Esophagus muscularis mucosa (tissue), 4 donors: ENCODE measurements at regions not wholly inside any gene's neighbourhood (a gene's known extent, or its start where the extent isn't known, plus 50 kb on each side); places are given as distances from the start of the nearest gene placed in this dataset.

Source experiments
- DNase-seq: peaks from one replicate; pipeline ENCODE4 v3.0.0-alpha.2; 2017; ENCODE audit errors: extremely low spot score
- H3K27ac ChIP-seq, 4 donors: fragments of 200-600 bp; sonication (generic); replicated peaks in 1 of 4; 1 replicate in 3 of 4; 2 replicates in 1 of 4; pipeline ENCODE4 v1.5.1; 2016 to 2019; ENCODE audit warnings: mild to moderate bottlenecking in 1 of 4
- H3K27me3 ChIP-seq, 4 donors: fragments of 200-600 bp; sonication (generic); one replicate each; pipeline versions ENCODE4 v1.5.1 to v1.6.0; 2016 to 2019
- H3K36me3 ChIP-seq, 4 donors: fragments of 200-600 bp; sonication (generic); one replicate each; pipeline ENCODE4 v1.5.1; 2016 to 2019
- H3K4me1 ChIP-seq, 4 donors: fragments of 200-600 bp; sonication (generic); one replicate each; pipeline ENCODE4 v1.5.1; 2016 to 2019
- H3K4me3 ChIP-seq, 4 donors: fragments of 200-600 bp; sonication (generic); 1 replicate in 2 of 4; 2 replicates in 2 of 4; pipeline ENCODE4 v1.5.1; 2016 to 2019; ENCODE audit warnings: mild to moderate bottlenecking in 4 of 4, moderate library complexity in 1 of 4
- H3K9me3 ChIP-seq, 4 donors: fragments of 200-600 bp; sonication (generic); 1 replicate in 3 of 4; 2 replicates in 1 of 4; pipeline ENCODE4 v1.5.1; 2016 to 2019
- EP300 ChIP-seq: sonication (generic); formaldehyde crosslinking; IDR thresholded peaks from one replicate; pipeline ENCODE4 v1.6.1; 2017; ENCODE audit warnings: antibody characterized with exemption
- POLR2A ChIP-seq: fragments of 450-650 bp; IDR thresholded peaks from one replicate; pipeline ENCODE4 v1.6.1; 2017; ENCODE audit warnings: antibody characterized with exemption, moderate library complexity, mild to moderate bottlenecking, low read depth
- POLR2AphosphoS5 ChIP-seq, 2 donors: sonication (generic); formaldehyde crosslinking; IDR thresholded peaks; one replicate each; pipeline ENCODE4 v1.6.1; 2017; ENCODE audit warnings: antibody characterized with exemption in 2 of 2
- WGBS: methylation state at CpG from one replicate; pipeline ENCODE4 v1.1.5; 2018; 5-methylcytosine and 5-hydroxymethylcytosine counted together
- intact Hi-C: fragments of 100-400 bp; cut with DNase I; formaldehyde crosslinking; loops from one replicate; pipeline ENCODE4 v1.15.1; 2023
- TF ChIP-seq, protein P1 (sequence below), 3 experiments: fragments of 200-600 bp in 2 of 3; fragments of 450-650 bp in 1 of 3; sonication (generic) in 2 of 3; IDR thresholded peaks; one replicate each; pipeline ENCODE4 v1.5.1; 2017 to 2019; ENCODE audit warnings: antibody characterized with exemption in 3 of 3, mild to moderate bottlenecking in 2 of 3, moderate library complexity in 1 of 3

DNA sequence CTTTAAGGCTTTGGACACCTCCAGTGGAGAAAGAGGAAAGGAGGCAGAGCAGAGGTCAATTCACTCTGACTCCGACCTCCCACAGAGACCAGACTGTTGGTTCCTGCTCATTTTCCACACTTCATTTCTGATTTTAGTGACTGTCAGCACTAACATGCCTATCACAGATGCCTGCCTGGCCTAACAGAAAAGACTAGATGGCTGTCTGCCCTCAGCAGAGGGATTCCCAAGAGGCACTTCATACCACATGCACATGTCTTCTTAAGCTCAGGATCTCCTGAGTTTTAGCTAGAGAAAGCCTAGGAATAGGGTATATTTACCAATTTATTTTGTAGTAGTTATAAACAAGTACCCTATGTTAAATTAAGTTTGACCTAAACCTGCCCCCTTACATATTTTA, 336.0 kb downstream of the ENC1 start:
- Histone ChIP-seq H3K4me1 (no peaks in the 10 kb centered on the region), H3K4me3 (no peak overlapping the region), H3K9me3 (no peaks in the 10 kb centered on the region), H3K36me3 (no peaks in the 10 kb centered on the region), H3K27ac (no peak overlapping the region), H3K27me3 (no peaks in the 10 kb centered on the region)
- WGBS, result 100% methylated on average over 1 of the region's 1 CpG
- TF ChIP-seq POLR2AphosphoS5 (IDR thresholded peaks at IDR 0.05) (no peak), EP300 (no peak), POLR2A (no peak)
- TF ChIP-seq, protein P1, sequence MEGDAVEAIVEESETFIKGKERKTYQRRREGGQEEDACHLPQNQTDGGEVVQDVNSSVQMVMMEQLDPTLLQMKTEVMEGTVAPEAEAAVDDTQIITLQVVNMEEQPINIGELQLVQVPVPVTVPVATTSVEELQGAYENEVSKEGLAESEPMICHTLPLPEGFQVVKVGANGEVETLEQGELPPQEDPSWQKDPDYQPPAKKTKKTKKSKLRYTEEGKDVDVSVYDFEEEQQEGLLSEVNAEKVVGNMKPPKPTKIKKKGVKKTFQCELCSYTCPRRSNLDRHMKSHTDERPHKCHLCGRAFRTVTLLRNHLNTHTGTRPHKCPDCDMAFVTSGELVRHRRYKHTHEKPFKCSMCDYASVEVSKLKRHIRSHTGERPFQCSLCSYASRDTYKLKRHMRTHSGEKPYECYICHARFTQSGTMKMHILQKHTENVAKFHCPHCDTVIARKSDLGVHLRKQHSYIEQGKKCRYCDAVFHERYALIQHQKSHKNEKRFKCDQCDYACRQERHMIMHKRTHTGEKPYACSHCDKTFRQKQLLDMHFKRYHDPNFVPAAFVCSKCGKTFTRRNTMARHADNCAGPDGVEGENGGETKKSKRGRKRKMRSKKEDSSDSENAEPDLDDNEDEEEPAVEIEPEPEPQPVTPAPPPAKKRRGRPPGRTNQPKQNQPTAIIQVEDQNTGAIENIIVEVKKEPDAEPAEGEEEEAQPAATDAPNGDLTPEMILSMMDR (IDR thresholded peaks at IDR 0.05), result no peak
- intact Hi-C loops, result no loop called here
- DNase-seq, result no peak

DNA sequence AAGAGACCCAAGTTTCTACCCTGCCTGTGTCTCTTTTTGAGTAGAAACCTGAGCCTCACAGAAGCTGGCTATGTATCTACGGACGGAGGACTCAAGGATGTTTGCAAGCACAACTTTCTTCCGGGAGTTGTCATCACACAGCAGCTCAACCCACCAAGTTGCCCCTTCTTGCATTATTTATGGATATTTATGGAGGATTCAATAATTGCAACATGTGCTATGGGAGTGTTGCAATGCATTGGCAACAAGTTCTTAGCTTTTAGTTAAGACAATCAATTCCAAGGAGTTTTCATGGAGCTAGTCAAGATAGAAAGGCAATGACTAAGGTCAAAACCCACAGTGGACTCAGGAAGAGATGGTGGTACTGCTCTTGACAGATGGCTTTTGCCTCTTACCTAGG, 336.9 kb downstream of the ENC1 start:
- Histone ChIP-seq H3K27ac (no peak overlapping the region), H3K9me3 (no peaks in the 10 kb centered on the region), H3K4me3 (no peak overlapping the region), H3K36me3 (no peaks in the 10 kb centered on the region), H3K27me3 (no peaks in the 10 kb centered on the region), H3K4me1 (no peaks in the 10 kb centered on the region)
- TF ChIP-seq EP300 (no peak), POLR2AphosphoS5 (IDR thresholded peaks at IDR 0.05) (no peak), POLR2A (no peak)
- TF ChIP-seq, protein P1 (IDR thresholded peaks at IDR 0.05), result no peak
- intact Hi-C loops, result no loop called here
- DNase-seq, result no peak
- WGBS, result 85% methylated on average over 3 of the region's 3 CpGs

DNA sequence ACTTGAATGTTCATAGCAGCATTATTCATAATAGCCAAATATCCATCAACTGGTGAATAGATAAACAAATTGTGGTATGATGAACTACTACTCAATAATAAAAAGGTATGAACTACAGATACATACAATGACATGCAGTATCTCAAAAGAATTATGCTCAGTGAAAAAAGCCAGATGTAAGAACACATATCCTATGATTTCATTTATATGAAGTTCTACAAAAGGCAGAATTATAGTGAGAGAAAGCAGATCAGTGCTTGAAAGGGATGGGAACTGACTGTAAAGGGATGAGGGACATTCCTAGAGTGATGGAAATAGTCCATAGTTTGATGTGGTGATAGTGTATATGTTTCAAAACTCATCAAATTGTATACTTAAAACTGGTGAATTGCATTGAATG, 339.0 kb downstream of the ENC1 start:
- Histone ChIP-seq H3K27me3 (no peaks in the 10 kb centered on the region), H3K4me3 (no peak overlapping the region), H3K4me1 (peaks cover 0 to 10% (median 3%) of the 10 kb centered on the region in 4 donors), H3K36me3 (no peaks in the 10 kb centered on the region), H3K27ac (no peak overlapping the region), H3K9me3 (no peaks in the 10 kb centered on the region)
- TF ChIP-seq, protein P1 (IDR thresholded peaks at IDR 0.05), result no peak
- no peak for TF ChIP-seq POLR2A
- intact Hi-C loops, result no loop called here
- no peak for DNase-seq

DNA sequence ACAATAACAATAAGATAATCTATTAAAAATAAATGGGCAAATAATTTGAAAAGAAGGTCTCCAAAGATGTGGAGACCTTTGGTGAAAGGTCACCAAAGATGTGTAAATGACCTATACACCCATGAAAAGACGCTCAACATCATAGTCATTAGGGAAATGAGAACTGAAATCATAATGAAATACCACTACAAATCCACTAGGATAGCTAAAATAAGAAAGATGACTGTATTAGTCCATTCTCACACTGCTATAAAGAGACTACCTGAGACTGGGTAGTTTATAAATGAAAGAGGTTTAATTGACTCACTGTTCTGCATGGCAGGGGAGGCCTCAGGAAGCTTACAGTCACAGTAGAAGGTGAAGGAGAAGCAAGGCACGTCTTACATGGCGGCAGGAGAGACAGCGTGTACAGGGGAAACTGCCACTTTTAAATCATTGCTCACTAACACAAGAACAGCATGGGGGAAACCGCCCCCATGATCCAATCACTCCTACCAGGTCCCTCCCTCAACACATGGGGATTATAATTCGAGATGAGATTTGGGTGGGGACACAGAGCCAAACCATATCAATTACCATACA, 339.6 kb downstream of the ENC1 start:
- intact Hi-C loops, result no loop called here
- DNase-seq, result no peak
- TF ChIP-seq POLR2A, result no peak
- TF ChIP-seq EP300, result no peak
- no peak for TF ChIP-seq POLR2AphosphoS5 (IDR thresholded peaks at IDR 0.05)
- TF ChIP-seq, protein P1 (IDR thresholded peaks at IDR 0.05), result no peak
- H3K36me3 ChIP-seq, result no peaks in the 10 kb centered on the region
- H3K27me3 ChIP-seq, result no peaks in the 10 kb centered on the region
- no peaks in the 10 kb centered on the region for H3K9me3 ChIP-seq
- H3K4me3 ChIP-seq, result no peak overlapping the region
- WGBS, result 81% methylated on average over 5 of the region's 6 CpGs
- peaks cover 0 to 10% (median 3%) of the 10 kb centered on the region in 4 donors for H3K4me1 ChIP-seq
- H3K27ac ChIP-seq, result no peak overlapping the region

DNA sequence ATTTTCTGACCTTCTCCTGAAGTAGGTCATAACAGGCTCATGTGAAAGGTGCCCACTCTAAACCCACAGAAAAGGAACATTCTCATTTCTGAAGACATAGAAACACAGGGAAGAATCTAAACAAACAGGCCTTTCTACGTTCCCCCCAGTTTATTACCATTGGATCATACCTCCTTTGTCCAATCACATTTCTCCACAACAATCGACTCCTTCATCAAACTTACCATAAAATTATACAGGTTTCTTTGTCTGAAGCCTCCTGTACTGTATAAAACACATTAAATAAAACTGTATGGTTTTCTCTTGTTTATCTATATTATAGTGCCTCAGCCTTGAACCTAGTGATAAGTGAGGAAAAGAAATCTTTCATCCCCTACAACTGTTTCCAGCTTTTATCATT, 340.7 kb downstream of the ENC1 start:
- intact Hi-C loops, result no loop called here
- H3K9me3 ChIP-seq, result no peaks in the 10 kb centered on the region
- TF ChIP-seq EP300, result no peak
- no peak for TF ChIP-seq POLR2AphosphoS5 (IDR thresholded peaks at IDR 0.05)
- TF ChIP-seq, protein P1 (IDR thresholded peaks at IDR 0.05), result no peak
- TF ChIP-seq POLR2A, result no peak
- no peaks in the 10 kb centered on the region for H3K27me3 ChIP-seq
- H3K36me3 ChIP-seq, result no peaks in the 10 kb centered on the region
- 93% methylated on average over 2 of the region's 2 CpGs for WGBS
- H3K4me3 ChIP-seq, result no peak overlapping the region
- H3K27ac ChIP-seq, result no peak overlapping the region
- H3K4me1 ChIP-seq, result peaks cover 0 to 10% (median 3%) of the 10 kb centered on the region in 4 donors
- no peak for DNase-seq
